ENCODE measurements at regions not wholly inside any gene's neighbourhood (a gene's known extent, or its start where the extent isn't known, plus 50 kb on each side); places are given as distances from the start of the nearest gene placed in this dataset.

DNA sequence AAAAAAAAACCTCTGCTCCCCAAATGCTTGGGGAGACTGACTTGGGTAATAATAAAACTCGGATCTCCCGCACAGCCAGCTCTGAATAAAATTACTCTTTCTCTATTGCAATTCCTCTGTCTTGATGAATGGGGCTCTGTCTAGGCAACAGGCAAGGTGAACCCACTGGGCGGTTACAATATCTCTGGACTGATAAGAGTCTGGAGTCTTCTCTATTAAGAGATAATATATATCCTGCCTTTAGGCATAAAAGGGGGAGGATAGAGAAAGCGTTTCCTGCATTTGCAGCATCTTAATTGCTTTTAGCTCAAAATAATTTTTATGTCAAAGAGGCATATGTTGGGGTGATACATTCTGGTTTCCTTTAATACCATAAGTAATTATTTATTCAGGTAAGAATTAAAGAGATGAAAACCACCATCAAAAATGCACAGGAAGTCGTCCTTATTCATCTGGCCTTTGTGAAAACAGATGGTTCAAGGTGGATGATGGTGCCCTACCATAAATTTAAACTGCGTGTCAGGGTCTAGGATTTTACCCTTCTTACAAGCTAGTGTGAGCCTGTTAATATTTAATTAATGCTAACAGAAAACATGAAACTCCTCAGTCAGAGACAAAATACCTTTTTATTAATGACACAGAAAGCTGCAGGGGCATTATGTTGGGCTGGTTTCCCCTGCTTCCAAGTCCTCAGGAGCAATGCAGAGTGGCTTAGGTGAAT is 736.8 kb downstream of the SOCS6 start:
- TF ChIP-seq, protein P1, sequence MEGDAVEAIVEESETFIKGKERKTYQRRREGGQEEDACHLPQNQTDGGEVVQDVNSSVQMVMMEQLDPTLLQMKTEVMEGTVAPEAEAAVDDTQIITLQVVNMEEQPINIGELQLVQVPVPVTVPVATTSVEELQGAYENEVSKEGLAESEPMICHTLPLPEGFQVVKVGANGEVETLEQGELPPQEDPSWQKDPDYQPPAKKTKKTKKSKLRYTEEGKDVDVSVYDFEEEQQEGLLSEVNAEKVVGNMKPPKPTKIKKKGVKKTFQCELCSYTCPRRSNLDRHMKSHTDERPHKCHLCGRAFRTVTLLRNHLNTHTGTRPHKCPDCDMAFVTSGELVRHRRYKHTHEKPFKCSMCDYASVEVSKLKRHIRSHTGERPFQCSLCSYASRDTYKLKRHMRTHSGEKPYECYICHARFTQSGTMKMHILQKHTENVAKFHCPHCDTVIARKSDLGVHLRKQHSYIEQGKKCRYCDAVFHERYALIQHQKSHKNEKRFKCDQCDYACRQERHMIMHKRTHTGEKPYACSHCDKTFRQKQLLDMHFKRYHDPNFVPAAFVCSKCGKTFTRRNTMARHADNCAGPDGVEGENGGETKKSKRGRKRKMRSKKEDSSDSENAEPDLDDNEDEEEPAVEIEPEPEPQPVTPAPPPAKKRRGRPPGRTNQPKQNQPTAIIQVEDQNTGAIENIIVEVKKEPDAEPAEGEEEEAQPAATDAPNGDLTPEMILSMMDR (IDR thresholded peaks at IDR 0.05; ENCODE audit: low read depth, low read length, missing control alignments) = no peak
- DNase-seq (ENCODE audit: extremely low read depth, low read depth) = no peak
- no peak overlapping the region for H3K4me3 ChIP-seq (replicated peaks; ENCODE audit: low read depth, low read length)

DNA sequence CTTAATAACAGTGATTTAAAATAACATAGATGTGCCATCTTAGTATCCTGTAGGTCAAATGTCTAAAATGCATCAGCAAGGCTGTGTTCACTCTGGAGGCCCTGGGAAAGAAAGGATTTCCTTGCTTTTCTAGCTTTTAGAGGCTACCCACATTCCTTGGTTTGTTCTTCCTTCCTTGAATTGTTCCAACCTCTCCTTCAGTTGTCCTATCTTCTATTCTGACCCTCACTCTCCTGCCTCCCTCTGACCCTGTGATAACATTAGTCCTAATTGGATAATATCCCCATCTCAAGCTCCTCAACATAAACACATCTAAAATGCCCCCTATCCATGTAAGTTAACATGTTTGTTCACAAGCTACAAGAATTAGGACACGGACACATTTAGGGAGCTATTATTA is 733.5 kb downstream of the SOCS6 start:
- DNase-seq (ENCODE audit: extremely low read depth, low read depth) = no peak
- H3K4me3 ChIP-seq (replicated peaks; ENCODE audit: low read depth, low read length) = no peak overlapping the region
- TF ChIP-seq, protein P1 (IDR thresholded peaks at IDR 0.05; ENCODE audit: low read depth, low read length, missing control alignments) = no peak

DNA sequence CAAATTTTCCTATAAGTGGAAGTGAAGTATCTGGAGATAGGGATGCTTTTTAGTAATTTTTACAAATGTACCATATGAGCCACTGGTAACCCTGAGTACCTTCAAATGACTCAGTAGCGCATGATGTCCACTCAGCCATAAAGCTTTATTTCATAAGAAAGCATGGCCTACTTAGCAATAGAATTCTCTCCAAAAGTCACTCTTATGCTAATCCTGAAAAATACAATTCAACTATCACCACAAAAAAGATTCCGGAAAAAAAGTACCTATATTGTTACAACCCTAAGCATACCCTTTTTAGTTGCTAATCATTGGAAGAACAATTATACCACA is 732.2 kb downstream of the SOCS6 start:
- H3K4me3 ChIP-seq (replicated peaks; ENCODE audit: low read depth, low read length) = no peak overlapping the region
- TF ChIP-seq, protein P1 (IDR thresholded peaks at IDR 0.05; ENCODE audit: low read depth, low read length, missing control alignments) = no peak
- DNase-seq (ENCODE audit: extremely low read depth, low read depth) = no peak

DNA sequence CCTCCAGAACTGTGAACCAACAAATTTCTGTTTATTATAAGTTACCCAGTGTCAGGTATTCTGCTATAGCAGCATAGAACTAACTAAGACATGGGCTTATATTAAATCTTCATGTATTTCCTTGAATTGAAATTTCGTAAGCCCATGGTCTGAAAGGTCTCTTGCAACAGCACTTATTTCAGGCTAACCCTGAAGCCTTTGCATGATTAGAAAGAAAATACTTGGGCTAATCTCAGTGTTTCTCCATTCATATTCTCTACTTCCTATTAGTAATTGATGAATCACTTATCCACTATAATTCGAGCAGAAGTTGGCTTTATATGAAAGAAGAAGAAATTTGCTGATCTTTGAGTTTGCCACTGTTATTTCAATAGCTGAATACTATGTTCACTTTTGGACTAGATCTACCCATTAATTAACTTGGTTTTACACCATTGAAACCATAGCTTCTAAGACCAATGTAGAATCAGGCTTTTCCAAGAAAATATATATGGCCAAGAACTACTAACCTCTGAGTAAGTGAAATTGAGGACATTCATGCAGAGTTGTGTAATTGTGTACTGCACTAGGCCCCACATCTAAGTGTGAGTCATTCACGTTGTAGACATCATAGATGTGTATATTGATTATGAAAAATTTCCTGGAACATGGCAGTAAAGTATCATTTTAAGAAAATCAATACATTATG is 731.6 kb downstream of the SOCS6 start:
- no peak for DNase-seq (ENCODE audit: extremely low read depth, low read depth)
- TF ChIP-seq, protein P1 (IDR thresholded peaks at IDR 0.05; ENCODE audit: low read depth, low read length, missing control alignments) = no peak

DNA sequence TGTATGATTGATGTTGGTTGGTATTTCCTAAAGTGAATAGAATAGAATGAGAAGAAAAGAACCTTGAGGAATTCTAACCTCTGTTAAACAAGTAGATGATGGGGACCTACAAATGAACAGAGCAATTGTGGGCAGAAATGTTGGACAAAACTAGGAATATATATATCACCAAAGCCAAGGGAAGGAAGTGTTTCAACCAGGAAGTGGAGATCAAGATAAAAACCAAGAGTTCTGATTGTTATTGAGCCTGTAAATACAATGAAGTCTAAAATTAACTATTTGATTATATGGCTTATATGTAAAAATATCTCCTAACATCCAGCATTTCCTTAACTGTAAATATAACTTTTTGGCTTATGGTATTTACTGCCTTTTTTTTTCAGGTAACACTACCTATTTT is 730.0 kb downstream of the SOCS6 start:
- H3K4me3 ChIP-seq (replicated peaks; ENCODE audit: low read depth, low read length) = no peak overlapping the region
- no peak for DNase-seq (ENCODE audit: extremely low read depth, low read depth)
- TF ChIP-seq, protein P1 (IDR thresholded peaks at IDR 0.05; ENCODE audit: low read depth, low read length, missing control alignments) = no peak

More for the DNA sequence above, 731.6 kb downstream of the SOCS6 start:
- no peak overlapping the region for H3K4me3 ChIP-seq (replicated peaks; ENCODE audit: low read depth, low read length)

DNA sequence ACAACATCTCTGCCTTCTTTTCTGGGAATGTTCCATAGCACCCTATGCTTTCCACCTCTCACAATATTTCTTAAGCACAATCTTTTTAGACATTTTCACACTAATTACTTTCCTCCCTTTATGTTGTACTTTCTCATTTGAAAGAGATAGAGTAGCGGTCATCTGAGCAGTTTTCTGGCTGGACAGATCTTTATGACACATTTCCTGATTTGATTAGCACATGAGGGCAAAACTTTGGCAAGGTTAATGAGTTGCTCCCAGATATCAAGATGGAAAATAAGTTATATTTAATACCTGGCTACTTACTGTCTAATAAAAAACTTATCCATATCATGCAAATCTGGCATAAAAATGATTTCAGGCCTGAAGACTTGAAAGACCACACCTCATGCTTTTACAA is 723.9 kb downstream of the SOCS6 start:
- TF ChIP-seq, protein P1 (IDR thresholded peaks at IDR 0.05; ENCODE audit: low read depth, low read length, missing control alignments) = no peak
- H3K4me3 ChIP-seq (replicated peaks; ENCODE audit: low read depth, low read length) = no peak overlapping the region
- DNase-seq (ENCODE audit: extremely low read depth, low read depth) = no peak
